MM.1S (cell line): ENCODE measurements at regions not wholly inside any gene's neighbourhood (a gene's known extent, or its start where the extent isn't known, plus 50 kb on each side); places are given as distances from the start of the nearest gene placed in this dataset.

Experiments
- CTCF ChIP-seq: fragments of 300-600 bp; sonication (generic); IDR thresholded peaks from 2 replicates; pipeline ENCODE4 v1.5.1; 2016; ENCODE audit warnings: antibody characterized with exemption, low read length, mixed read lengths
- EZH2 ChIP-seq: fragments of 300-600 bp; sonication (generic); optimal IDR thresholded peaks from 2 replicates; pipeline ENCODE3; 2017; ENCODE audit warnings: low read depth, mild to moderate bottlenecking, antibody characterized with exemption, low read length, mixed read lengths
- EZH2phosphoT487 ChIP-seq: fragments of 300-600 bp; sonication (generic); IDR thresholded peaks from 2 replicates; pipeline ENCODE4 v1.6.1; 2018; ENCODE audit warnings: antibody characterized with exemption, low read length

GRCh38 chr18:27728659-27729058 lies 448.3 kb downstream of the CDH2 start:
- TF ChIP-seq CTCF = no peak
- TF ChIP-seq EZH2phosphoT487 = no peak
- TF ChIP-seq EZH2 = no peak
